ENCODE measurements at regions not wholly inside any gene's neighbourhood (a gene's known extent, or its start where the extent isn't known, plus 50 kb on each side); places are given as distances from the start of the nearest gene placed in this dataset.

GRCh38 chr18:25813110-25813509, 277.3 kb downstream of the SS18 start:
- TF ChIP-seq CTCF (IDR thresholded peaks at IDR 0.05): no peak

- TF ChIP-seq CTCF (IDR thresholded peaks at IDR 0.05): no peak
Observed at GRCh38 chr18:25810736-25811135, 279.7 kb downstream of the SS18 start.

GRCh38 chr18:25805939-25806338, 284.5 kb downstream of the SS18 start:
- TF ChIP-seq CTCF (IDR thresholded peaks at IDR 0.05): no peak

GRCh38 chr18:25805323-25805722, 285.1 kb downstream of the SS18 start:
- no peak for TF ChIP-seq CTCF (IDR thresholded peaks at IDR 0.05)

- TF ChIP-seq CTCF (IDR thresholded peaks at IDR 0.05): no peak
Observed at GRCh38 chr18:25799231-25799630, 291.2 kb downstream of the SS18 start.

GRCh38 chr18:25798046-25798445, 292.4 kb downstream of the SS18 start:
- no peak for TF ChIP-seq CTCF (IDR thresholded peaks at IDR 0.05)

GRCh38 chr18:25795213-25795612, 295.2 kb downstream of the SS18 start:
- no peak for TF ChIP-seq CTCF (IDR thresholded peaks at IDR 0.05)

GRCh38 chr18:25787276-25787675, 303.1 kb downstream of the SS18 start:
- no peak for TF ChIP-seq CTCF (IDR thresholded peaks at IDR 0.05)
